HG03095 (cell line): ENCODE measurements at regions not wholly inside any gene's neighbourhood (a gene's known extent, or its start where the extent isn't known, plus 50 kb on each side); places are given as distances from the start of the nearest gene placed in this dataset.
"Not testable (repeated sequence)": the region's sequence is repeated elsewhere in the genome, so short reads cannot be mapped to it uniquely, and the experiment has no call there.

Source experiments
- ATAC-seq: cut with Tn5 transposase; IDR thresholded peaks from one replicate; pipeline ENCODE4 v1.9.1; 2021; ENCODE audit warnings: moderate library complexity; ENCODE audit not compliant: unreplicated experiment

GRCh38 chr12:23230899-23231298 lies 605.9 kb downstream of the ETNK1 start:
- no peak for ATAC-seq

- no peak for ATAC-seq
Observed at GRCh38 chr12:23236066-23236780, 611.3 kb downstream of the ETNK1 start.

GRCh38 chr12:23236811-23237210 lies 611.8 kb downstream of the ETNK1 start:
- ATAC-seq = no peak

GRCh38 chr12:23238190-23238589 lies 613.2 kb downstream of the ETNK1 start:
- no peak for ATAC-seq

GRCh38 chr12:23238957-23239356 lies 614.0 kb downstream of the ETNK1 start:
- ATAC-seq = no peak

GRCh38 chr12:23245186-23245585 lies 620.2 kb downstream of the ETNK1 start:
- no peak for ATAC-seq

- no peak for ATAC-seq
Observed at GRCh38 chr12:23253191-23253590, 628.2 kb downstream of the ETNK1 start.

GRCh38 chr12:23253910-23254309 lies 628.9 kb downstream of the ETNK1 start:
- ATAC-seq = not testable (repeated sequence)

- ATAC-seq = no peak
Observed at GRCh38 chr12:23259558-23259957, 634.6 kb downstream of the ETNK1 start.

GRCh38 chr12:23262670-23263069 lies 637.7 kb downstream of the ETNK1 start:
- ATAC-seq = no peak

- ATAC-seq = no peak
Observed at GRCh38 chr12:23277831-23278230, 652.9 kb downstream of the ETNK1 start.

- ATAC-seq = no peak
Observed at GRCh38 chr12:23281295-23281694, 656.3 kb downstream of the ETNK1 start.

GRCh38 chr12:23282701-23283100 lies 657.7 kb downstream of the ETNK1 start:
- ATAC-seq = no peak

- not testable (repeated sequence) for ATAC-seq
Observed at GRCh38 chr12:23285764-23286530, 661.0 kb downstream of the ETNK1 start.

- ATAC-seq = no peak
Observed at GRCh38 chr12:23290627-23291330, 658.7 kb downstream of the SOX5 start.

- ATAC-seq = no peak
Observed at GRCh38 chr12:23303220-23303619, 646.2 kb downstream of the SOX5 start.

GRCh38 chr12:23303821-23304220 lies 645.6 kb downstream of the SOX5 start:
- ATAC-seq = no peak

- ATAC-seq = no peak
Observed at GRCh38 chr12:23333938-23334337, 615.5 kb downstream of the SOX5 start.

GRCh38 chr12:23335593-23335992 lies 613.9 kb downstream of the SOX5 start:
- no peak for ATAC-seq

GRCh38 chr12:23337213-23337612 lies 612.3 kb downstream of the SOX5 start:
- ATAC-seq = no peak

GRCh38 chr12:23340351-23340750 lies 609.1 kb downstream of the SOX5 start:
- ATAC-seq = no peak

- ATAC-seq = no peak
Observed at GRCh38 chr12:23342407-23342806, 607.1 kb downstream of the SOX5 start.
